RWPE2 (cell line): ENCODE measurements at regions not wholly inside any gene's neighbourhood (a gene's known extent, or its start where the extent isn't known, plus 50 kb on each side); places are given as distances from the start of the nearest gene placed in this dataset.

Source experiments
- ATAC-seq: fragments of 200-7000 bp; cut with Tn5 transposase; 3 replicates; pipeline ENCODE4 v1.9.1; 2021; ENCODE audit warnings: low read depth
- DNase-seq: peaks from one replicate; pipeline ENCODE4 v3.0.0-alpha.2; 2020; ENCODE audit warnings: low spot score
- H3K27ac ChIP-seq: fragments of 450-650 bp; 2 replicates; pipeline ENCODE4 v1.5.1; 2017; ENCODE audit warnings: mild to moderate bottlenecking; ENCODE audit not compliant: poor library complexity, severe bottlenecking
- H3K27me3 ChIP-seq: fragments of 250-450 bp; sonication (Bioruptor Pico); 2 replicates; pipeline ENCODE4 v1.5.1; 2021; ENCODE audit warnings: mild to moderate bottlenecking, moderate library complexity; ENCODE audit not compliant: insufficient read depth, poor library complexity, severe bottlenecking
- H3K36me3 ChIP-seq: fragments of 250-450 bp; sonication (Bioruptor Pico); 2 replicates; pipeline ENCODE4 v1.5.1; 2020; ENCODE audit warnings: low read depth, mild to moderate bottlenecking, moderate library complexity
- H3K4me1 ChIP-seq: fragments of 250-450 bp; sonication (Bioruptor Pico); 2 replicates; pipeline ENCODE4 v1.5.1; 2021; ENCODE audit warnings: mild to moderate bottlenecking, moderate library complexity; ENCODE audit not compliant: insufficient read depth, poor library complexity, severe bottlenecking
- H3K4me3 ChIP-seq: fragments of 250-450 bp; sonication (Bioruptor Pico); 2 replicates; pipeline ENCODE4 v1.5.1; 2021; ENCODE audit warnings: mild to moderate bottlenecking, moderate library complexity; ENCODE audit not compliant: severe bottlenecking
- H3K9me3 ChIP-seq: fragments of 250-450 bp; sonication (Bioruptor Pico); 2 replicates; pipeline ENCODE4 v1.5.1; 2021; ENCODE audit warnings: mild to moderate bottlenecking, moderate library complexity; ENCODE audit not compliant: severe bottlenecking
- TF ChIP-seq, protein P1 (sequence below): fragments of 450-650 bp; IDR thresholded peaks from one replicate; pipeline ENCODE4 v1.5.1; 2017; ENCODE audit warnings: mild to moderate bottlenecking, moderate library complexity; ENCODE audit not compliant: poor library complexity, severe bottlenecking

DNA sequence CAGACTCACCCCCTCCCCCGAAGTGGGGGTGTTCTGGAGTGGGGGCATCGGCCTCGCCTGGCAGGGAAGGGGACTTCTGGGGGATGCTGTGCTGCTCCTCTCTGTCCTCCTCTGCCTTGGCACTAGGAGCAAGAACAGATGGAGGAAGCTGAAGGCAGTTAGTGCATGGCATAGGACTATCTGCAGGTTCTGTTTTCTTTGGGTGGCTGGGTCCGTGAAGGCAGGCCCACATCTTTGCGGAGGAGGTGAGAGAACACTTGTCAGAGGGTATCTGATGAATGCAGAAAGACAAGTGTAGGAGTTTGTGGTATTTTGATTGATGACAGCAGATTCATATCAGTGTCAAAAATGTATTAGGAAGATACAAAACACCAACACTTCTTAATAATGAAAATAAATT is 411.4 kb downstream of the TSN start:
- TF ChIP-seq, protein P1, sequence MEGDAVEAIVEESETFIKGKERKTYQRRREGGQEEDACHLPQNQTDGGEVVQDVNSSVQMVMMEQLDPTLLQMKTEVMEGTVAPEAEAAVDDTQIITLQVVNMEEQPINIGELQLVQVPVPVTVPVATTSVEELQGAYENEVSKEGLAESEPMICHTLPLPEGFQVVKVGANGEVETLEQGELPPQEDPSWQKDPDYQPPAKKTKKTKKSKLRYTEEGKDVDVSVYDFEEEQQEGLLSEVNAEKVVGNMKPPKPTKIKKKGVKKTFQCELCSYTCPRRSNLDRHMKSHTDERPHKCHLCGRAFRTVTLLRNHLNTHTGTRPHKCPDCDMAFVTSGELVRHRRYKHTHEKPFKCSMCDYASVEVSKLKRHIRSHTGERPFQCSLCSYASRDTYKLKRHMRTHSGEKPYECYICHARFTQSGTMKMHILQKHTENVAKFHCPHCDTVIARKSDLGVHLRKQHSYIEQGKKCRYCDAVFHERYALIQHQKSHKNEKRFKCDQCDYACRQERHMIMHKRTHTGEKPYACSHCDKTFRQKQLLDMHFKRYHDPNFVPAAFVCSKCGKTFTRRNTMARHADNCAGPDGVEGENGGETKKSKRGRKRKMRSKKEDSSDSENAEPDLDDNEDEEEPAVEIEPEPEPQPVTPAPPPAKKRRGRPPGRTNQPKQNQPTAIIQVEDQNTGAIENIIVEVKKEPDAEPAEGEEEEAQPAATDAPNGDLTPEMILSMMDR, result no peak
- Histone ChIP-seq H3K9me3 (no peaks in the 10 kb centered on the region), H3K27me3 (no peaks in the 10 kb centered on the region), H3K27ac (no peak overlapping the region), H3K4me1 (no peaks in the 10 kb centered on the region), H3K36me3 (no peaks in the 10 kb centered on the region), H3K4me3 (no peak overlapping the region)
- DNase-seq (no peak), ATAC-seq (no peak)

DNA sequence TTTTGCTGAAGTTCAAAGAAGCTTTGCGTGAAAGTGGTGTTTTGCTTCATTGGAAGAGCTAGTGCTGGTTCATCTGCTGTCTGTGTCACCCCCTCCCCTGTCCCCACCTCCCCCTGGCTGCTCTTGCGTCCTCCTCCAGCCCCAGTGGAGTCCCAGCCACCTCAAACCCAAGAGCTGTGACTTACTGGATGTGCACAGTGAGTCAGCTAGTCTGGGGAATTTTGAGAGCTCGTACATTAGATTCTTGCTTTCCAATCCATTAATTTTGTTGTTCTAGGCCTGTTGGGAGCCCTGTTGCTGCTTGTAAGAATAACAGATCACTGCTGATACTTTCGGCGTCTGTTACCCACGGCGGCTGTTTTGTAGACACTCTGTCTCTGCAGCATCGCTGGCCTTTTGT is 412.1 kb downstream of the TSN start:
- Histone ChIP-seq H3K9me3 (no peaks in the 10 kb centered on the region), H3K36me3 (no peaks in the 10 kb centered on the region), H3K27me3 (no peaks in the 10 kb centered on the region), H3K4me3 (no peak overlapping the region), H3K27ac (no peak overlapping the region), H3K4me1 (no peaks in the 10 kb centered on the region)
- TF ChIP-seq, protein P1, result no peak
- ATAC-seq, result no peak; the same call in 2 of the 3 replicates
- DNase-seq, result no peak

DNA sequence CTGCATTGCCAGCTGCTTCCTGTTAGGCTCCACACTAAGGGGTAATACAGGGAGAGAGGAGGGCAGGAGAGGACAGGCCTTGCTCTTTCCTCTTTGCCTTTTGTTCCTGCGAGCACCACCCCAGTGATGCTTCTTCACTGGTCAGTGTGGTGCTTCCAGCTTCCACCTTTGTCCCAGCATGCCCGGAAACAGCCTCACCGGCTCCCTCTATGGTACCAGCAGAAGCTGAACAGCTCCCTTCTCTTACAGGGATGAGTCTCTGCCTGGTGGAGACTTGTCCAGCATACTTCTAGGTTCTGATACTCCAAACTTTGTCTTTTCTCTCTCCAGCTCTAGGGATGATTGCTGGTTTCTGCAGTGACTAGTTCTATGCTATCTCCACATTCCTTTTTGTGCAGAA is 413.3 kb downstream of the TSN start:
- Histone ChIP-seq H3K9me3 (no peaks in the 10 kb centered on the region), H3K4me1 (no peaks in the 10 kb centered on the region), H3K4me3 (no peak overlapping the region), H3K36me3 (no peaks in the 10 kb centered on the region), H3K27ac (no peak overlapping the region), H3K27me3 (no peaks in the 10 kb centered on the region)
- ATAC-seq (no peak), DNase-seq (no peak)
- TF ChIP-seq, protein P1, result no peak

- no peak overlapping the region for H3K4me3 ChIP-seq
- no peaks in the 10 kb centered on the region for H3K27me3 ChIP-seq
- no peaks in the 10 kb centered on the region for H3K36me3 ChIP-seq
- no peak overlapping the region for H3K27ac ChIP-seq
- DNase-seq (no peak), ATAC-seq (no peak)
- H3K9me3 ChIP-seq, result no peaks in the 10 kb centered on the region
- H3K4me1 ChIP-seq, result no peaks in the 10 kb centered on the region
- TF ChIP-seq, protein P1, result no peak
Measured at GRCh38 chr2:122172812-122173211, 417.4 kb downstream of the TSN start.

- Histone ChIP-seq H3K4me1 (peaks cover under 1% of the 10 kb centered on the region), H3K9me3 (no peaks in the 10 kb centered on the region), H3K36me3 (no peaks in the 10 kb centered on the region), H3K4me3 (no peak overlapping the region), H3K27ac (no peak overlapping the region), H3K27me3 (no peaks in the 10 kb centered on the region)
- TF ChIP-seq, protein P1, result no peak
- DNase-seq (no peak), ATAC-seq (no peak)
Measured at GRCh38 chr2:122174061-122174460, 418.6 kb downstream of the TSN start.
